Nephron progenitor cell (in vitro differentiated cells): ENCODE measurements at regions not wholly inside any gene's neighbourhood (a gene's known extent, or its start where the extent isn't known, plus 50 kb on each side); places are given as distances from the start of the nearest gene placed in this dataset.
"Not testable (repeated sequence)": the region's sequence is repeated elsewhere in the genome, so short reads cannot be mapped to it uniquely, and the experiment has no call there.

ENCODE experiments used
- DNase-seq: peaks from one replicate; pipeline ENCODE4 v3.0.0; 2021
- H3K27ac Mint-ChIP-seq: 2 replicates; pipeline ENCODE4 v1.8.0; 2021; ENCODE audit warnings: mild to moderate bottlenecking, moderate library complexity, mixed read lengths
- H3K27me3 Mint-ChIP-seq: 2 replicates; pipeline ENCODE4 v1.8.0; 2021; ENCODE audit warnings: mild to moderate bottlenecking, low read depth, mixed read lengths; ENCODE audit not compliant: poor library complexity
- H3K36me3 Mint-ChIP-seq: 2 replicates; pipeline ENCODE4 v1.8.0; 2021; ENCODE audit warnings: low read depth, mixed read lengths
- H3K4me1 Mint-ChIP-seq: 2 replicates; pipeline ENCODE4 v1.8.0; 2021; ENCODE audit warnings: mixed read lengths
- H3K4me3 Mint-ChIP-seq: 2 replicates; pipeline ENCODE4 v1.8.0; 2021; ENCODE audit warnings: mild to moderate bottlenecking, moderate library complexity, mixed read lengths
- H3K9me3 Mint-ChIP-seq: 2 replicates; pipeline ENCODE4 v1.8.0; 2021; ENCODE audit warnings: mild to moderate bottlenecking, moderate library complexity, mixed read lengths
- TF ChIP-seq, protein P1 (sequence below): fragments of 200-600 bp; sonication (generic); IDR thresholded peaks from 2 replicates; pipeline ENCODE4 v1.5.0; 2021; ENCODE audit warnings: antibody characterized with exemption

DNA sequence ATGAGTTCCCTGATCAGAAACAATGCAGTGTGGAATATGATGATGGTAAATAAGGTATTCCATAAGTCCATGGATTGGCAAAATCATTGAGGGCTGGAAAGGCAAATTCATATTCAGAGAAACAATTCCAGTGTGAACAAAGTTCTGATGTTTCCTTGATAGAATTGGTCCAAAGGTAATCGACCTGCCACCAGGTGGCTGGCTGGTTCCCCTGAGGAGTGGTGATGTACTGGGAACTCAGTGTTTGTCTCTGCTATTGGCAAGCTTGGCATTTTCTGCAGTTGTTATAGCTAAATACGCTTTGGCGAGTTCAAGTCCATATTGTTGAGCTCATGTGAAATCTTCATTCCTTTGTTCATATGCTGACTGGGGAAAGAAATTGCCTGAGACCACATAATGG, 165.5 kb upstream of the PTGFR start:
- H3K9me3 Mint-ChIP-seq: no peaks in the 10 kb centered on the region

DNA sequence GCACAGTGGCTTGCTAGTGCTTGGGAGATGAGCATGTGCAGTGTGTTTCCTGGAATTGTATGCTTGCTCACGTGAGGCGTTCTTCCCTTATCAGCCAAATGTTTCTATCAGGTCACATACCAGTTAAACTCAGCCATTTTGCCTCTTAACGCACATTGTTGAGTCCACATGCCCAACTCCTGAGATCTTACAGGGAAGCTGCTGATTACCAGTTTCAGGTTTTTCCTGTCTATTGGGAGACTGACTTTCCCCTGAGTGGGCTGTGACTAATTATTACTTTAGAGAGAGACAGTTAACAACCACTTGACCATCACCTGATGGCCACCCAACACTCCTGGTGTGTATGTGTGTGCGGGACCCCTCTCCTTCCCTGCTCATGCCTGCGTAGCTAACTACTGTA, 161.3 kb upstream of the PTGFR start:
- TF ChIP-seq, protein P1, sequence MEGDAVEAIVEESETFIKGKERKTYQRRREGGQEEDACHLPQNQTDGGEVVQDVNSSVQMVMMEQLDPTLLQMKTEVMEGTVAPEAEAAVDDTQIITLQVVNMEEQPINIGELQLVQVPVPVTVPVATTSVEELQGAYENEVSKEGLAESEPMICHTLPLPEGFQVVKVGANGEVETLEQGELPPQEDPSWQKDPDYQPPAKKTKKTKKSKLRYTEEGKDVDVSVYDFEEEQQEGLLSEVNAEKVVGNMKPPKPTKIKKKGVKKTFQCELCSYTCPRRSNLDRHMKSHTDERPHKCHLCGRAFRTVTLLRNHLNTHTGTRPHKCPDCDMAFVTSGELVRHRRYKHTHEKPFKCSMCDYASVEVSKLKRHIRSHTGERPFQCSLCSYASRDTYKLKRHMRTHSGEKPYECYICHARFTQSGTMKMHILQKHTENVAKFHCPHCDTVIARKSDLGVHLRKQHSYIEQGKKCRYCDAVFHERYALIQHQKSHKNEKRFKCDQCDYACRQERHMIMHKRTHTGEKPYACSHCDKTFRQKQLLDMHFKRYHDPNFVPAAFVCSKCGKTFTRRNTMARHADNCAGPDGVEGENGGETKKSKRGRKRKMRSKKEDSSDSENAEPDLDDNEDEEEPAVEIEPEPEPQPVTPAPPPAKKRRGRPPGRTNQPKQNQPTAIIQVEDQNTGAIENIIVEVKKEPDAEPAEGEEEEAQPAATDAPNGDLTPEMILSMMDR: no peak
- DNase-seq: no peak
- Mint-ChIP-seq H3K27me3 (peaks cover 15% of the 10 kb centered on the region), H3K27ac (no peak overlapping the region), H3K4me3 (no peak overlapping the region), H3K4me1 (no peaks in the 10 kb centered on the region), H3K9me3 (no peaks in the 10 kb centered on the region), H3K36me3 (no peaks in the 10 kb centered on the region)

More for the DNA sequence above, 165.5 kb upstream of the PTGFR start:
- TF ChIP-seq, protein P1: no peak
- Mint-ChIP-seq H3K4me3 (no peak overlapping the region), H3K27ac (no peak overlapping the region), H3K36me3 (no peaks in the 10 kb centered on the region), H3K27me3 (peaks cover 4% of the 10 kb centered on the region), H3K4me1 (no peaks in the 10 kb centered on the region)
- DNase-seq: no peak

DNA sequence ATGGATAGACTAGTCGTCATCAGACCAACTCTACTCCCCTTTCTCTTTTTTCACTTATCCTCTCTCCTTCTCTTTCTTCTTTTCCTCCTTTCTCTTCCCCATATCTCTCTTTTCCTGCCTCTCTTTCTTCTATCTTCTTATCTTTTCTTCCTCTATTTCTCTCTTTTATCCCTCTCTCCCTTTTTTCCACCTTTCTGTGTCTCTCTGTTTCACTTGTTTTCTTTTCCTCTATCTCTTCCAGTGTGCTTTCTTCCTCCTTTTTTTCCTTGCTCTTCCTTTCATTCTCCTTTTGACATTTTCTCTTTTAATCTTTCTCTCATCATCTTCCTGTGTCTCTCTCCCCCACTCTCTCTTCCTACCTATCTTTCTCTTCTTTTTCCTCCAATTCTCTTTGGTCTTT, 159.0 kb upstream of the PTGFR start:
- H3K27me3 Mint-ChIP-seq: peaks cover 23% of the 10 kb centered on the region
- no peak overlapping the region for H3K4me3 Mint-ChIP-seq
- TF ChIP-seq, protein P1: no peak
- H3K4me1 Mint-ChIP-seq: no peaks in the 10 kb centered on the region
- no peaks in the 10 kb centered on the region for H3K36me3 Mint-ChIP-seq
- no peak for DNase-seq
- H3K9me3 Mint-ChIP-seq: no peaks in the 10 kb centered on the region
- H3K27ac Mint-ChIP-seq: no peak overlapping the region

DNA sequence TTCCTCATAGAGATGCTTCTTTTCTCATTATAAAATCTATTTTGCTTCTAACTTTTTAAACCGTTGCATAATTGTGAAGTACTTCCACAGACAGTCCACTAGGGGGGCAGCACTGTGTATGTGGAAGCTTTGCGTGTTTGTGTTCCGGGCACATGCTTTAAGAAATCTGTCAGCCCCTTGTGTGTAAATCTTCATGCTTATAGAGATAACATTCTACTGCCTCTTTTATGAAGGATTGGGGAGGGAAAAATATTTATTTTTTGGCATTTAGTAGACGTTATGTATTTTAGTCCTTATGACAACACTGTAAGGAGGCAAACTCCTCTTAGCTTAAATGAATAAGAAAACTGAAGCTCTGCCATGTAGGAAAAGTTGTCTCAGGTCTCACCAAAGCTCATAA, 157.3 kb upstream of the PTGFR start:
- Mint-ChIP-seq H3K27ac (no peak overlapping the region), H3K9me3 (no peaks in the 10 kb centered on the region), H3K4me3 (no peak overlapping the region), H3K27me3 (peaks cover 23% of the 10 kb centered on the region), H3K36me3 (no peaks in the 10 kb centered on the region), H3K4me1 (no peaks in the 10 kb centered on the region)
- TF ChIP-seq, protein P1: peak; percentile 79
- DNase-seq: peak; percentile 5

DNA sequence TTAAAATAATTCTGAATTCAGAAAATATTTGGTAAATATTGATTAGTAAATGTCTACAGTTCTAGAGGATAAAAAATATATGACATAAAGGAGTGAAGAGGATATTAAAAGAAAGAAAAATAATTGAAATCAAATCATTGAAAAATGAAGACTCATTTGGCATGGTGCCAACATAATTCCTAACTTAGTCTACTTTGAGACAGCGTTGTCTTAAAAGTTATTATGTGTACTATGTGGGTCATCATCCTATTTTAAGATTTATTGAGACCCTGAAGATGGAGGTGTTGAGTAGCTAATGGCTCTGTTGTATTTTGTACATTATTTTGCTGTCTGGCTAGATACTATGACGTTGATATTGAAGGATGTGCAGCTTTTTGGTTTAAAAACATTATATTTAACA, 156.7 kb upstream of the PTGFR start:
- H3K4me1 Mint-ChIP-seq: no peaks in the 10 kb centered on the region
- H3K36me3 Mint-ChIP-seq: no peaks in the 10 kb centered on the region
- H3K9me3 Mint-ChIP-seq: no peaks in the 10 kb centered on the region
- H3K27me3 Mint-ChIP-seq: peaks cover 23% of the 10 kb centered on the region
- H3K27ac Mint-ChIP-seq: no peak overlapping the region
- H3K4me3 Mint-ChIP-seq: no peak overlapping the region
- DNase-seq: no peak
- TF ChIP-seq, protein P1: no peak

DNA sequence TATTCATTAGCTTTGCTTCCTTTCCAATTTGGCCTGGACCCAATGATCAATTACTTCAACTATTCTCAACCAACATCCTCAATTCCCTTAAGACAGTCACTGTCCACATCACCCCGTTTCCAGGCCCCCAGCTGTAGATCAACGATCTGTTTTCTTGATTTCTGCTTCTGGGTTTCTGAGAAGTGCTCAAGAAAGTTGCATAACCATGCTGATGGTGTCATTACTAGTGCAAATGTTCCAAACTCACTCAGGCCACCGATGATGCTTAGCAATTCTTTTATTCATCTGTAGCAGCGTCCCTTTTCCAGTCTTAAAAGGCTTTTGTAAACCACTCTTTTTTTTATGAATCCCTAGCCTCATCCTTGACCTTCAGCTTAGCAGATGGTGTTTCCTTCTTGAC, 155.8 kb upstream of the PTGFR start:
- no peaks in the 10 kb centered on the region for H3K36me3 Mint-ChIP-seq
- peaks cover 22% of the 10 kb centered on the region for H3K27me3 Mint-ChIP-seq
- no peak overlapping the region for H3K27ac Mint-ChIP-seq
- DNase-seq: no peak
- no peaks in the 10 kb centered on the region for H3K4me1 Mint-ChIP-seq
- H3K9me3 Mint-ChIP-seq: no peaks in the 10 kb centered on the region
- no peak overlapping the region for H3K4me3 Mint-ChIP-seq
- TF ChIP-seq, protein P1: no peak

DNA sequence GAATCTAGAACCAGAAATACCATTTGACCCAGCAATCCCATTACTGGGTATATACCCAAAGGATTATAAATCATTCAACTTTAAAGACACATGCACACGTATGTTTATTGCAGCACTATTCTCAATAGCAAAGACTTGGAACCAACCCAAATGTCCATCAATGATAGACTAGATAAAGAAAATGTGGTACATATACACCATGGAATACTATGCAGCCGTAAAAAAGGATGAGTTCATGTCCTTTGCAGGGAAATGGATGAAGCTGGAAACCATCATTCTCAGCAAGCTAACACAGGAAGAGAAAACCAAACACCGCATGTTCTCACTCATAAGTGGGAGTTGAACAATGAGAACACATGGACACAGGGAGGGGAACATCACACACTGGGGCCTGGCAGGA, 154.0 kb upstream of the PTGFR start:
- H3K4me1 Mint-ChIP-seq, H3K4me3 Mint-ChIP-seq, H3K9me3 Mint-ChIP-seq, DNase-seq, H3K27ac Mint-ChIP-seq, H3K36me3 Mint-ChIP-seq: not testable (repeated sequence)
- peaks cover 26% of the 10 kb centered on the region for H3K27me3 Mint-ChIP-seq
